PC-3 (cell line): ENCODE measurements at regions not wholly inside any gene's neighbourhood (a gene's known extent, or its start where the extent isn't known, plus 50 kb on each side); places are given as distances from the start of the nearest gene placed in this dataset.

Experiments used
- ATAC-seq: fragments of 200-7000 bp; cut with Tn5 transposase; 2 replicates; pipeline ENCODE4 v1.9.1; 2020; ENCODE audit warnings: mild to moderate bottlenecking, moderate library complexity
- BruUV-seq: library from RNA; stranded (reverse); fragments of 400-500 nt; replicated peaks from 2 replicates; lab custom pipeline; 2021; lab: Mats Ljungman, UMichigan
- CTCF ChIA-PET: fragments of 300-600 bp; sonication (Branson Sonifier 250); formaldehyde crosslinking; loops from one replicate; lab custom pipeline; 2022; ENCODE audit warnings: antibody characterized with exemption; lab: Charles Lee
- POLR2A ChIA-PET: fragments of 300-600 bp; sonication (Branson Sonifier 250); formaldehyde crosslinking; loops from one replicate; lab custom pipeline; 2022; ENCODE audit warnings: antibody characterized with exemption; ENCODE audit not compliant: unreplicated experiment; lab: Charles Lee
- DNase-seq: peaks from one replicate; pipeline ENCODE4 v3.0.0-alpha.2; 2015
- H2AFZ ChIP-seq: fragments of 300-600 bp; sonication (generic); 2 replicates; pipeline ENCODE4 v1.6.0; 2016; ENCODE audit warnings: antibody characterized with exemption, low read length
- H3F3A ChIP-seq: fragments of 300-600 bp; sonication (generic); one replicate; pipeline ENCODE4 v1.6.0; 2017; ENCODE audit warnings: antibody characterized with exemption, low read length, control low read depth, mild to moderate bottlenecking; ENCODE audit not compliant: unreplicated experiment
- H3K27ac ChIP-seq: fragments of 300-600 bp; sonication (generic); 2 replicates; pipeline ENCODE4 v1.5.1; 2016; ENCODE audit warnings: mild to moderate bottlenecking, low read length
- H3K27me3 ChIP-seq: fragments of 300-600 bp; sonication (generic); 2 replicates; pipeline ENCODE4 v1.6.1; 2016; ENCODE audit warnings: low read length, mixed read lengths
- H3K36me3 ChIP-seq: fragments of 300-600 bp; sonication (generic); 2 replicates; pipeline ENCODE4 v1.6.1; 2016; ENCODE audit warnings: low read depth, mixed run types, low read length, mixed read lengths
- H3K4me1 ChIP-seq: fragments of 300-600 bp; sonication (generic); 2 replicates; pipeline ENCODE4 v1.5.1; 2016; ENCODE audit warnings: low read length; ENCODE audit not compliant: insufficient read depth
- H3K4me2 ChIP-seq: fragments of 300-600 bp; sonication (generic); 2 replicates; pipeline ENCODE4 v1.6.0; 2016; ENCODE audit warnings: low read length
- H3K4me3 ChIP-seq: fragments of 300-600 bp; sonication (generic); 2 replicates; pipeline ENCODE4 v1.5.1; 2016; ENCODE audit warnings: mild to moderate bottlenecking, low read length, mixed read lengths
- H3K79me2 ChIP-seq: fragments of 300-600 bp; sonication (generic); 2 replicates; pipeline ENCODE4 v1.6.1; 2017; ENCODE audit warnings: low read length, mixed read lengths
- H3K9ac ChIP-seq: fragments of 300-600 bp; sonication (generic); 2 replicates; pipeline ENCODE4 v1.6.0; 2016; ENCODE audit warnings: mild to moderate bottlenecking, low read length
- H3K9me2 ChIP-seq: fragments of 300-600 bp; sonication (generic); replicated peaks from 2 replicates; pipeline ENCODE4 v1.6.1; 2016; ENCODE audit warnings: mixed run types, low read length, mixed read lengths
- H3K9me3 ChIP-seq: fragments of 300-600 bp; sonication (generic); 2 replicates; pipeline ENCODE4 v1.6.1; 2016; ENCODE audit warnings: low read length, mixed read lengths
- H4K20me1 ChIP-seq: fragments of 300-600 bp; sonication (generic); 2 replicates; pipeline ENCODE4 v1.6.1; 2016; ENCODE audit warnings: low read length, mixed read lengths
- EZH2 ChIP-seq: fragments of 300-600 bp; sonication (generic); IDR thresholded peaks from one replicate; pipeline ENCODE4 v1.6.1; 2017; ENCODE audit warnings: antibody characterized with exemption, mild to moderate bottlenecking, low read length; ENCODE audit not compliant: unreplicated experiment
- EZH2phosphoT487 ChIP-seq: fragments of 300-600 bp; sonication (generic); IDR thresholded peaks from 2 replicates; pipeline ENCODE4 v1.6.1; 2018; ENCODE audit warnings: mild to moderate bottlenecking, antibody characterized with exemption, low read length, borderline replicate concordance
- intact Hi-C: fragments of 100-400 bp; cut with micrococcal nuclease; formaldehyde crosslinking; loops from 2 replicates; pipeline ENCODE4 v1.9.0; 2023
- TF ChIP-seq, protein P1 (sequence below): fragments of 300-600 bp; sonication (generic); conservative IDR thresholded peaks from 2 replicates; pipeline ENCODE4 v1.5.1; 2017; ENCODE audit warnings: antibody characterized with exemption, low read depth, mild to moderate bottlenecking, low read length

DNA sequence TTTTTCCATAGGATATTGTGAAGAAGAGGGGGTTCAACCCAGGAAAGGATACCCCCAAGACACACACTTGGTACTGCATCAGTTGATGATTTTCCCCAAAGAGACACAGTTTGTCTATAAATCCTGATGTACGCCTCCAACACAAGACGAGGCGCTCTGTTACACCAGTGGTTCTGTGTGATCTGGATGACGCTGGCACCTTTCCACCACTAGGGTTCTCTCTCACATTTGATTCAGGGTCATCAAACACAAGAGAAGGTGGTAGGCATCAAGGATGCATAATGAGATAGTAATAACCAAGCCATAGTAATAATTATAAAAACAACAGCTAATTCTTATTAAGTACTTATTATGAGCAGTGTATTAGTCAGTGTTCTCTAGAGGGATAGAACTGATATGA lies 508.8 kb upstream of the ZP4 start:
- no peak for DNase-seq

DNA sequence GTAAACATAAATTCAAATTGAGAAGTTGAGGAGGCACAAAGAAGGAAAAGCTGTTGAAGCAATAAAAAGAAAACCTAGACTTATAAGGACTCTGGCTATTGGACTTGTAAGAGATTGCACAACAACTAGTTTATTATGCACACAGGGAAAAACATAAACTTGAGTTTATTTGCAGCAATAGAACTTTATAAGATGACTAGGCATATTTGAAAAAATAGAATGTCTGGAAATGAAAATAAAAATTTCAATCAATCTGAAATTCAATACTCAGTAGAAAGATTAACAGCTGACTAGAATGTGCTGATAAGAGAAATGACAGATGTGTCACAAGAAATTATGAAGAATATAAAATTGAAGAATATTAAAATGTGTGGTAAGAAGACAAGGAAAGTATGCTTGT lies 505.4 kb upstream of the ZP4 start:
- DNase-seq = no peak
- no peaks in the 10 kb centered on the region for H3K27me3 ChIP-seq
- H3K4me2 ChIP-seq = no peak overlapping the region
- H4K20me1 ChIP-seq = no peaks in the 10 kb centered on the region
- H2AFZ ChIP-seq = no peak overlapping the region
- ChIA-PET CTCF (no interaction called here), POLR2A (no interaction called here)
- H3K9me2 ChIP-seq = no peaks in the 10 kb centered on the region
- intact Hi-C loops = no loop called here
- no peak for ATAC-seq
- H3K4me3 ChIP-seq = no peak overlapping the region
- H3K9me3 ChIP-seq = no peaks in the 10 kb centered on the region
- no peaks in the 10 kb centered on the region for H3K79me2 ChIP-seq
- no peak overlapping the region for H3K27ac ChIP-seq
- H3K36me3 ChIP-seq = no peaks in the 10 kb centered on the region
- no peak overlapping the region for H3K9ac ChIP-seq
- TF ChIP-seq EZH2phosphoT487 = no peak
- TF ChIP-seq, protein P1, sequence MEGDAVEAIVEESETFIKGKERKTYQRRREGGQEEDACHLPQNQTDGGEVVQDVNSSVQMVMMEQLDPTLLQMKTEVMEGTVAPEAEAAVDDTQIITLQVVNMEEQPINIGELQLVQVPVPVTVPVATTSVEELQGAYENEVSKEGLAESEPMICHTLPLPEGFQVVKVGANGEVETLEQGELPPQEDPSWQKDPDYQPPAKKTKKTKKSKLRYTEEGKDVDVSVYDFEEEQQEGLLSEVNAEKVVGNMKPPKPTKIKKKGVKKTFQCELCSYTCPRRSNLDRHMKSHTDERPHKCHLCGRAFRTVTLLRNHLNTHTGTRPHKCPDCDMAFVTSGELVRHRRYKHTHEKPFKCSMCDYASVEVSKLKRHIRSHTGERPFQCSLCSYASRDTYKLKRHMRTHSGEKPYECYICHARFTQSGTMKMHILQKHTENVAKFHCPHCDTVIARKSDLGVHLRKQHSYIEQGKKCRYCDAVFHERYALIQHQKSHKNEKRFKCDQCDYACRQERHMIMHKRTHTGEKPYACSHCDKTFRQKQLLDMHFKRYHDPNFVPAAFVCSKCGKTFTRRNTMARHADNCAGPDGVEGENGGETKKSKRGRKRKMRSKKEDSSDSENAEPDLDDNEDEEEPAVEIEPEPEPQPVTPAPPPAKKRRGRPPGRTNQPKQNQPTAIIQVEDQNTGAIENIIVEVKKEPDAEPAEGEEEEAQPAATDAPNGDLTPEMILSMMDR = no peak
- no peaks in the 10 kb centered on the region for H3K4me1 ChIP-seq
- no peaks in the 10 kb centered on the region for H3F3A ChIP-seq
- BruUV-seq = no TSS peak

More for the DNA sequence above, 508.8 kb upstream of the ZP4 start:
- Histone ChIP-seq H3K4me3 (no peak overlapping the region), H3F3A (no peaks in the 10 kb centered on the region), H3K9me2 (no peaks in the 10 kb centered on the region), H3K9ac (no peak overlapping the region), H3K4me2 (no peak overlapping the region), H3K27ac (no peak overlapping the region), H3K27me3 (no peaks in the 10 kb centered on the region), H3K9me3 (no peaks in the 10 kb centered on the region), H3K4me1 (no peaks in the 10 kb centered on the region), H2AFZ (no peak overlapping the region), H3K36me3 (no peaks in the 10 kb centered on the region), H4K20me1 (no peaks in the 10 kb centered on the region), H3K79me2 (no peaks in the 10 kb centered on the region)
- ATAC-seq = no peak
- no TSS peak for BruUV-seq
- CTCF ChIA-PET = no interaction called here
- intact Hi-C loops = no loop called here
- TF ChIP-seq EZH2phosphoT487 = no peak
- TF ChIP-seq, protein P1 = no peak; the same call in 1 of the 2 replicates
- no peak for TF ChIP-seq EZH2
- POLR2A ChIA-PET = no interaction called here

DNA sequence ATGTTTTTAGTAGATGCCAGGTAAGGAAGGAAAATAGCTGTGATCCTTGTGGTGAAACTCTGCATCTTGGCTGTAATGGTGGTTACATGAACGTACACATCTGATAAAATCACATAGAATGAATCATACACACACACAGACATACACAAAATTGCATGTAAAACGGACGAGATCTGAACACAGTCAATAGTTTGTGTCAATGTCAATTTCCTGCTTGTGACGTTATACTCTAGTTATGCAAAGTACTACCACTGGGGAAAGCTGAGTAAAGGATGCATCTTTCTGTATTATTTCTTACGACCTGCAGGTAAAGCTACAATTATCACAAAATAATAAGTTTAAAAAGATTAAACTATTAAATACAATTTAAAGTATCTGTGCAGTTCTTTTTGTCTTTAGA lies 493.7 kb upstream of the ZP4 start:
- no peak overlapping the region for H3K9ac ChIP-seq
- TF ChIP-seq EZH2 = no peak
- TF ChIP-seq, protein P1 = no peak
- TF ChIP-seq EZH2phosphoT487 = no peak
- CTCF ChIA-PET = no interaction called here

More for the DNA sequence above, 493.7 kb upstream of the ZP4 start:
- no peak overlapping the region for H3K4me2 ChIP-seq
- no peaks in the 10 kb centered on the region for H3K79me2 ChIP-seq
- no peaks in the 10 kb centered on the region for H4K20me1 ChIP-seq
- POLR2A ChIA-PET = no interaction called here
- intact Hi-C loops = no loop called here
- BruUV-seq = no TSS peak
- H3K4me1 ChIP-seq = no peaks in the 10 kb centered on the region
- peak; percentile 34 for DNase-seq
- H3K27ac ChIP-seq = no peak overlapping the region
- peak; percentile 70 for ATAC-seq
- no peaks in the 10 kb centered on the region for H3K36me3 ChIP-seq
- H3K9me3 ChIP-seq = no peaks in the 10 kb centered on the region
- H2AFZ ChIP-seq = 0 out of 2 replicates have a peak overlapping the region, but pooled peaks have one; percentile 45
- no peaks in the 10 kb centered on the region for H3K27me3 ChIP-seq
- H3K9me2 ChIP-seq = no peaks in the 10 kb centered on the region
- no peaks in the 10 kb centered on the region for H3F3A ChIP-seq
- H3K4me3 ChIP-seq = no peak overlapping the region
